ENCODE measurements at regions not wholly inside any gene's neighbourhood (a gene's known extent, or its start where the extent isn't known, plus 50 kb on each side); places are given as distances from the start of the nearest gene placed in this dataset.

GRCh38 chr21:15229390-15229789 lies 164.6 kb upstream of the NRIP1 start:
- no peak for TF ChIP-seq CTCF (IDR thresholded peaks at IDR 0.05)
- WGBS, 3 donors = 88 to 89% (median 88%) methylated on average over 4 of the region's 4 CpGs
- Histone ChIP-seq H3K9me3 (no peaks in the 10 kb centered on the region), H3K4me3 (no peak overlapping the region), H3K4me1 (peaks cover 3% of the 10 kb centered on the region), H3K27me3 (ENCODE audit: insufficient read depth in 3 of 3, low read length in 2 of 3) (no peaks in the 10 kb centered on the region), H3K27ac (no peak overlapping the region), H3K36me3 (ENCODE audit: insufficient read depth in 1 of 2, low read depth in 1 of 2) (no peaks in the 10 kb centered on the region)
- DNase-seq (no peak), ATAC-seq (no peak)
- intact Hi-C loops (cut with DNase I) = loop anchor here in 1 of 2 donors (10.0 kb wide), 1 partner anchor 255 kb away; no protein-coding TSS in a partner anchor

- H3K27me3 ChIP-seq (ENCODE audit: insufficient read depth in 3 of 3, low read length in 2 of 3) = no peaks in the 10 kb centered on the region
- no peaks in the 10 kb centered on the region for H3K36me3 ChIP-seq (ENCODE audit: insufficient read depth in 1 of 2, low read depth in 1 of 2)
- H3K4me3 ChIP-seq = no peak overlapping the region
- TF ChIP-seq CTCF (IDR thresholded peaks at IDR 0.05) = no peak
- H3K27ac ChIP-seq = no peak overlapping the region
- DNase-seq (no peak), ATAC-seq (no peak)
- H3K9me3 ChIP-seq = no peaks in the 10 kb centered on the region
- intact Hi-C loops (cut with DNase I) = no loop called here
- no peaks in the 10 kb centered on the region for H3K4me1 ChIP-seq
- WGBS, 3 donors = 96 to 100% (median 100%) methylated on average over 1 of the region's 1 CpG
Observed at GRCh38 chr21:15233611-15234010, 168.8 kb upstream of the NRIP1 start.

GRCh38 chr21:15236111-15236510 lies 171.3 kb upstream of the NRIP1 start:
- Histone ChIP-seq H3K27me3 (ENCODE audit: insufficient read depth in 3 of 3, low read length in 2 of 3) (no peaks in the 10 kb centered on the region), H3K9me3 (no peaks in the 10 kb centered on the region), H3K4me1 (no peaks in the 10 kb centered on the region), H3K27ac (no peak overlapping the region), H3K4me3 (no peak overlapping the region), H3K36me3 (ENCODE audit: insufficient read depth in 1 of 2, low read depth in 1 of 2) (no peaks in the 10 kb centered on the region)
- TF ChIP-seq CTCF (IDR thresholded peaks at IDR 0.05) = no peak
- no peak for DNase-seq
- WGBS, 3 donors = 67 to 91% (median 91%) methylated on average over 2 of the region's 2 CpGs
- no peak for ATAC-seq
- intact Hi-C loops (cut with DNase I) = no loop called here

GRCh38 chr21:15240848-15241247 lies 176.0 kb upstream of the NRIP1 start:
- no peaks in the 10 kb centered on the region for H3K27me3 ChIP-seq (ENCODE audit: insufficient read depth in 3 of 3, low read length in 2 of 3)
- H3K4me3 ChIP-seq = no peak overlapping the region
- H3K4me1 ChIP-seq = no peaks in the 10 kb centered on the region
- DNase-seq (no peak), ATAC-seq (no peak)
- no peak for TF ChIP-seq CTCF (IDR thresholded peaks at IDR 0.05)
- WGBS, 3 donors = 28 to 39% (median 37%) methylated on average over 2 of the region's 2 CpGs
- H3K36me3 ChIP-seq (ENCODE audit: insufficient read depth in 1 of 2, low read depth in 1 of 2) = no peaks in the 10 kb centered on the region
- no peaks in the 10 kb centered on the region for H3K9me3 ChIP-seq
- H3K27ac ChIP-seq = no peak overlapping the region
- intact Hi-C loops (cut with DNase I) = no loop called here

- intact Hi-C loops (cut with DNase I) = no loop called here
- H3K27ac ChIP-seq = no peak overlapping the region
- ATAC-seq (no peak), DNase-seq (no peak)
- no peaks in the 10 kb centered on the region for H3K4me1 ChIP-seq
- H3K36me3 ChIP-seq (ENCODE audit: insufficient read depth in 1 of 2, low read depth in 1 of 2) = no peaks in the 10 kb centered on the region
- H3K27me3 ChIP-seq (ENCODE audit: insufficient read depth in 3 of 3, low read length in 2 of 3) = no peaks in the 10 kb centered on the region
- 89 to 95% (median 91%) methylated on average over 2 of the region's 2 CpGs for WGBS, 3 donors
- no peaks in the 10 kb centered on the region for H3K9me3 ChIP-seq
- no peak overlapping the region for H3K4me3 ChIP-seq
- no peak for TF ChIP-seq CTCF (IDR thresholded peaks at IDR 0.05)
Observed at GRCh38 chr21:15241997-15242736, 177.4 kb upstream of the NRIP1 start.
